GM06990 (cell line): ENCODE measurements at regions not wholly inside any gene's neighbourhood (a gene's known extent, or its start where the extent isn't known, plus 50 kb on each side); places are given as distances from the start of the nearest gene placed in this dataset.

ENCODE experiments used
- DNase-seq: peaks from one replicate; pipeline ENCODE4 v3.0.0-alpha.2; 2011; ENCODE audit not compliant: insufficient read length; ENCODE audit errors: extremely low read depth
- H3K27me3 ChIP-seq: replicated peaks from 2 replicates; pipeline ENCODE4 v1.6.0; 2011; ENCODE audit warnings: low read length; ENCODE audit not compliant: control insufficient read depth, insufficient read depth
- H3K36me3 ChIP-seq: 2 replicates; pipeline ENCODE4 v1.5.1; 2011; ENCODE audit warnings: low read length; ENCODE audit not compliant: control insufficient read depth, insufficient read depth
- H3K4me3 ChIP-seq: replicated peaks from 2 replicates; pipeline ENCODE4 v1.5.1; 2011; ENCODE audit warnings: low read depth, mild to moderate bottlenecking, control low read depth, low read length
- CTCF ChIP-seq: IDR thresholded peaks from 2 replicates; pipeline ENCODE4 v1.5.1; 2011; ENCODE audit warnings: low read length, control low read depth, mild to moderate bottlenecking, inconsistent platforms; ENCODE audit not compliant: insufficient read depth, poor library complexity, severe bottlenecking

DNA sequence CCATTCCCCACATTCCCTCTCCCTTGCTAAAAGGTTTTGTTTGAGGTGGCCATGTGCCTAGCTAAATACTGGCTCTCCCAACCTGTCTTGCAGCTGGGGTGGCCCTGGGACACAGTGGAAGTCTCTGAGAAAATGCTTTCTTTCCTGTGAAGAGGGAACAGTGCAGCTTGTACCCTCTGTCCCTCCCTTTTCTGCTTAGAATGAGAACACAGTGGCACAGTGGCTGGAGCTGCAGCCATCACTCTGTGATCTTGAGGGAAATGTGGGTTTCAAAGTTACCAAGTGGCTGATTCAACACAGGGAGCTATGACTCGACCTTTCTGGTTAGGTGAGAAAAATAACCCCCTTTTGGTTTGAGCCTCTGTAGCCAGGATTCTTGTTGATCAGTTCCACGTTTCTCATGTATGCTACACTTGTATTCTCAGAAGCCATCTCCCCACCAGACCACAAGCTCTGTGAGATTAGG, 62.7 kb upstream of the CARD11 start:
- Histone ChIP-seq H3K27me3 (no peaks in the 10 kb centered on the region), H3K36me3 (no peaks in the 10 kb centered on the region), H3K4me3 (no peak overlapping the region)
- TF ChIP-seq CTCF, result no peak
- no peak for DNase-seq

DNA sequence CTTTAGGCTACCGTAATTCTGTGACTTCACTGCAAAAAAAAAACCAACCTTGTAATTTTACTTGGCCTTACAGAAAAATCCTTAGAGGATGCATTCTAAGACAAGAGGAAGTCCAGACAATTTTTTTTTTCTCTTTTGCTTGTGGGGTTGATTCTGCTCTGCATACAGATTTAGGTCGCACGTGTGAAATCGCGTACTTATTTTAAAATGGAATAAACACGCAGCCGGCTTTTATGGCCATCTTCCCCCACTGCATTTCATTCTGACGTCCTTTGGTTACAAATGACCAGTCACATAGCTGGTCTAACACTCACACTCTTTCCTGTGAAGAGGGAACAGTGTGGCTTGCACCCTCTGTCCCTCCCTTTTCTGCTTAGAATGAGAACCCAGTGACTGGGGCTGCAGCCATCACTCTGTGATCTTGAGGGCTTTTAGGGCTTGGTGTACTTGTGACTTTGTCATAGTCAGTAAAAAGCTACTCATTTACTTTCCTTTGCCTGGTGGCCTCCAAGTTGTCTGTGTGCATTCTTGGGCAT, 63.6 kb upstream of the CARD11 start:
- TF ChIP-seq CTCF, result no peak
- Histone ChIP-seq H3K36me3 (no peaks in the 10 kb centered on the region), H3K27me3 (no peaks in the 10 kb centered on the region), H3K4me3 (no peak overlapping the region)
- DNase-seq, result no peak

- DNase-seq, result no peak
- Histone ChIP-seq H3K36me3 (no peaks in the 10 kb centered on the region), H3K4me3 (no peak overlapping the region), H3K27me3 (no peaks in the 10 kb centered on the region)
- no peak for TF ChIP-seq CTCF
These were observed 64.4 kb upstream of the CARD11 start for GRCh38 chr7:3107889-3108570.

GRCh38 chr7:3109311-3109915, 65.7 kb upstream of the CARD11 start:
- TF ChIP-seq CTCF, result no peak
- Histone ChIP-seq H3K27me3 (no peaks in the 10 kb centered on the region; the same call in 1 of the 2 replicates), H3K36me3 (no peaks in the 10 kb centered on the region), H3K4me3 (no peak overlapping the region)
- DNase-seq, result no peak

DNA sequence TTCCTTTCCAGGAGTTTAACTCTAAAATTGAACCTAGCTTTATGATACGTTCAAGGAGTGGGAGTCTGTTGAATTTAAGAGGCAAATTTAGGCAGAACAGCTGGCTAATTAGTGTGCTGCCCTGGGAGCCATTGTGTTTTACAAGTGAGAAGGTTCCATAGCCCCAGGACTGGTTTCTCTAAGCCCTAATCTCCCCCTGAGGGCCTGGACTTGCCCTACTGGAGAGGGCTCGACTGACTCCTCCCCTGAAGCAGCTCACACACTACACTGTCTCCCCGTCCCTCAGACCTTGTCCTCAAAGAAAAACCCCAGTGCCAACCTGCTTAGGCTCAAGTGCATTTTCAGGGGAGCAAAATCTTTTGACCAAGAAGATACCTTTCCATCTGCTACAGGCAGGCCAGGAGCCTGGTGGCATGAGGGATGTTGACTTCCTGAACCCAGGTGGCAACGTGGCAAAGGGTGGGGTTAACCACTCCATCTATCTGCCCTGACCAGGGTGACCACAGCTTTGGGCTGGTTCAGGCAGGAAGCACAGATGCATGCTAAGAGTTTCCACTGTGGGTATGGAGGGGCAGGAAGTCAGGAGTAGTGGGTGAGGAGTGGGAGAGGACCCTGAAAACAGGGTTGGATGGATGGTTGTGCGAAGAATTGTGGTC, 68.9 kb upstream of the CARD11 start:
- H3K27me3 ChIP-seq, result no peaks in the 10 kb centered on the region; the same call in 1 of the 2 replicates
- H3K4me3 ChIP-seq, result no peak overlapping the region
- no peaks in the 10 kb centered on the region for H3K36me3 ChIP-seq
- no peak for TF ChIP-seq CTCF
- no peak for DNase-seq
